Kidney (tissue), 13 donors: ENCODE measurements at regions not wholly inside any gene's neighbourhood (a gene's known extent, or its start where the extent isn't known, plus 50 kb on each side); places are given as distances from the start of the nearest gene placed in this dataset.

Source experiments
- DNase-seq, 5 donors: peaks; one replicate each; pipeline ENCODE4 v3.0.0-alpha.2; 2013 to 2020
- FAIRE-seq: peaks from 2 replicates; lab custom pipeline; 2012; peaks lifted over from hg19 to GRCh38; lab: Jason Lieb, UNC
- H3K27ac ChIP-seq, 2 donors: one replicate each; pipeline ENCODE4 v1.7.0; 2013; ENCODE audit warnings: low read depth in 2 of 2, low read length in 2 of 2, inconsistent platforms in 1 of 2
- H3K27me3 ChIP-seq: one replicate; pipeline ENCODE4 v1.7.1; 2013; ENCODE audit warnings: low read length, inconsistent platforms; ENCODE audit not compliant: control insufficient read depth, insufficient read depth
- H3K36me3 ChIP-seq, 3 donors: one replicate each; pipeline versions ENCODE4 v1.7.0 to v1.7.1; 2013; ENCODE audit warnings: low read length in 3 of 3, control low read depth in 1 of 3, inconsistent platforms in 1 of 3; ENCODE audit not compliant: insufficient read depth in 3 of 3, control insufficient read depth in 2 of 3
- H3K4me1 ChIP-seq, 3 donors: one replicate each; pipeline versions ENCODE4 v1.7.0 to v1.7.1; 2013; ENCODE audit warnings: low read length in 3 of 3, inconsistent platforms in 1 of 3, low read depth in 1 of 3; ENCODE audit not compliant: control insufficient read depth in 2 of 3, insufficient read depth in 2 of 3
- H3K4me3 ChIP-seq, 3 donors: one replicate each; pipeline versions ENCODE4 v1.7.0 to v1.8.1; 2013; ENCODE audit warnings: low read length in 3 of 3, control low read depth in 1 of 3, inconsistent platforms in 1 of 3
- H3K9ac ChIP-seq, 3 donors: one replicate each; pipeline versions ENCODE4 v1.7.0 to v1.7.1; 2013; ENCODE audit warnings: low read length in 3 of 3, control low read depth in 1 of 3, inconsistent platforms in 1 of 3
- H3K9me3 ChIP-seq, 3 donors: one replicate each; pipeline versions ENCODE4 v1.7.0 to v1.7.1; 2013; ENCODE audit warnings: low read length in 3 of 3, control low read depth in 1 of 3, inconsistent platforms in 1 of 3; ENCODE audit not compliant: control insufficient read depth in 2 of 3, insufficient read depth in 1 of 3
- intact Hi-C: fragments of 100-400 bp; cut with DNase I; formaldehyde crosslinking; loops from one replicate; pipeline ENCODE4 v1.11.1; 2022
- TF ChIP-seq, protein P1 (sequence below): IDR thresholded peaks from 3 replicates; pipeline ENCODE4 v1.5.1; 2012; ENCODE audit warnings: mild to moderate bottlenecking, moderate library complexity, borderline replicate concordance; ENCODE audit not compliant: insufficient read depth; ENCODE audit errors: extremely low read depth
- donor health status: control.
- donor health status: control.
- donor health status: control.
- donor health status: control.
- donor health status: control.
- donor health status: DM: yes; HTN: yes; CAD: no.
- donor health status: Normal renal cell carcinoma (clear cell type).

DNA sequence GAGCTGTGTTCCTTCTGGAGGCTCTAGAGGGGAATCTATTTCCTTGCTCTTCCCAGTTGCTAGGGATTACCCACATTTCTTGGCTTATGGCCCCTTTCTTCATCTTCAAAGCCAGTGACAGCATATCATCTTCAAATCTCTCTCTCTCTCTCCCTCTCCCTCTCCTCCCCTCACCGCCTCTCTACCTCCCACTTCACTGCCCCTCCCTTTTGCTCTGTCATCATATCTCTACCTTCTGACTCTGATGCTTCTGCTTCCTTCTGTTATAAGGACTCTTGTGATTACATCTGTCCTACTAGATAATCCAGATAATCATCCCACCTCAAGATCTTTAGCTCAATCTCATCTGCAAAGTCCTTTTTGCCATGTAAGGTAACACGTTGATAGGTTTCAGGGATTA lies 93.1 kb upstream of the TEX13D start:
- no peak overlapping the region for H3K9ac ChIP-seq
- no peaks in the 10 kb centered on the region for H3K9me3 ChIP-seq
- H3K36me3 ChIP-seq: no peaks in the 10 kb centered on the region
- FAIRE-seq (no peak), DNase-seq (no peak)
- intact Hi-C loops: no loop called here
- no peaks in the 10 kb centered on the region for H3K4me1 ChIP-seq
- H3K27me3 ChIP-seq: peaks cover 2% of the 10 kb centered on the region
- H3K4me3 ChIP-seq: no peak overlapping the region
- no peak overlapping the region for H3K27ac ChIP-seq
- TF ChIP-seq, protein P1, sequence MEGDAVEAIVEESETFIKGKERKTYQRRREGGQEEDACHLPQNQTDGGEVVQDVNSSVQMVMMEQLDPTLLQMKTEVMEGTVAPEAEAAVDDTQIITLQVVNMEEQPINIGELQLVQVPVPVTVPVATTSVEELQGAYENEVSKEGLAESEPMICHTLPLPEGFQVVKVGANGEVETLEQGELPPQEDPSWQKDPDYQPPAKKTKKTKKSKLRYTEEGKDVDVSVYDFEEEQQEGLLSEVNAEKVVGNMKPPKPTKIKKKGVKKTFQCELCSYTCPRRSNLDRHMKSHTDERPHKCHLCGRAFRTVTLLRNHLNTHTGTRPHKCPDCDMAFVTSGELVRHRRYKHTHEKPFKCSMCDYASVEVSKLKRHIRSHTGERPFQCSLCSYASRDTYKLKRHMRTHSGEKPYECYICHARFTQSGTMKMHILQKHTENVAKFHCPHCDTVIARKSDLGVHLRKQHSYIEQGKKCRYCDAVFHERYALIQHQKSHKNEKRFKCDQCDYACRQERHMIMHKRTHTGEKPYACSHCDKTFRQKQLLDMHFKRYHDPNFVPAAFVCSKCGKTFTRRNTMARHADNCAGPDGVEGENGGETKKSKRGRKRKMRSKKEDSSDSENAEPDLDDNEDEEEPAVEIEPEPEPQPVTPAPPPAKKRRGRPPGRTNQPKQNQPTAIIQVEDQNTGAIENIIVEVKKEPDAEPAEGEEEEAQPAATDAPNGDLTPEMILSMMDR: no peak

DNA sequence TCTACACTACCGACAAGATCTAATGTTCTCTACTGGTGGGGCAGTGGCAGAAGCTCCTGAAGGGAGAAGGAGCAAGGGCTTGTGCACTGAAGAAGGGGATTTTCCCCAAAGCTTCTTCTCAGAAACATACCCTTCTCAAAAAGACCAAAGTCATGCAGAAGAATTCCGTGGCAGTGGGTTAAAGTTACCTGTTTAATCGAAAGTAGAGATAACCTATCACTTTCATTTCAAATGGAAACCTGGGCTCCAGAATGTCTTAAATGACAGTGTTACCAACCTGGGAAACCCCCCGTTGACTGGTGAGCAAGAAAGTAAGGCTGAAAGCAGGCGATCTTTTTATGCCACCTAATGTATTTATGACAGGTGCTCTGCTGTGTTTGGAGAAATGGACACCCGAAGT lies 92.5 kb upstream of the TEX13D start:
- Histone ChIP-seq H3K27me3 (peaks cover 2% of the 10 kb centered on the region), H3K27ac (no peak overlapping the region), H3K36me3 (no peaks in the 10 kb centered on the region), H3K4me1 (no peaks in the 10 kb centered on the region), H3K9ac (no peak overlapping the region), H3K4me3 (no peak overlapping the region), H3K9me3 (no peaks in the 10 kb centered on the region)
- DNase-seq (no peak), FAIRE-seq (no peak)
- TF ChIP-seq, protein P1: no peak
- intact Hi-C loops: no loop called here

DNA sequence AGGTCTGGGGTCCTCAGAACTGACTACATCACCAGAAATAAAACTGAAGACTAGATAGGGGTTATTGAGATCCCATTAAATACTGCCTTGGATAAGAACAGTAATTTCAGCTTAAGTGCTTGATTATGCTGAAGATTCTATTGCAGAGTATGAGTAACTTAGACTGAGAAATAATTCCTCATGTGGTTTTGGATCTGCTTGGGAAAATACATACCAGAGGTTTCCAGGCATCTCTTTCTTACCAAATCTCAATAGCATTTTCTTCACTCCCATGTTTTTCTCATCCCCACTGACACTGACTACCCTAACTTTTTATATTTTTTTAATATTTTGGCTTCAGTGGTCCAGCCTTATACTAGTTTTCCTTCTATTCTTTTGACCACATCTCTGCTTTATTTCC lies 92.0 kb upstream of the TEX13D start:
- H3K9ac ChIP-seq: no peak overlapping the region
- intact Hi-C loops: no loop called here
- DNase-seq (no peak), FAIRE-seq (no peak)
- no peak overlapping the region for H3K4me3 ChIP-seq
- TF ChIP-seq, protein P1: no peak
- H3K36me3 ChIP-seq: no peaks in the 10 kb centered on the region
- H3K9me3 ChIP-seq: no peaks in the 10 kb centered on the region
- H3K27ac ChIP-seq: no peak overlapping the region
- no peaks in the 10 kb centered on the region for H3K4me1 ChIP-seq
- H3K27me3 ChIP-seq: peaks cover 2% of the 10 kb centered on the region

DNA sequence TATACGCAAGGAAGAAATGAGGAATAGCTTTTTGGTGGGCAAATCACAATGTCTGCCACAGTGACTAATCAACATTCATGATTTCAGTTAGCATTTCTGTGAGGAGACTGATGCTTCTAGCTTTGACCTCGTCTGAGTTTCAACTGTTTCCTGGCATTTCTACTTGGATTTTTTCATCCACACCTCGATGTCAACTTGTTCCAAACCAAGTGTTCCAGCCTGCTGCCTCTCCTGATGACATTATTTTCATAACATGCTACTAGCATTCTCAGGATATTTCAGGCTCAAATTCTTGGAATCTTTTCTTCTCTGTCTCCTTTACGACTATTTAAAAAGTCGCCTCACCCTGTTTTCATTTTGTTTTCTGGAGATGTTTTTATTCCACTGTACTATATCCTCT lies 90.3 kb upstream of the TEX13D start:
- H3K4me1 ChIP-seq: no peaks in the 10 kb centered on the region
- no peaks in the 10 kb centered on the region for H3K36me3 ChIP-seq
- DNase-seq: no peak
- TF ChIP-seq, protein P1: no peak
- H3K27ac ChIP-seq: no peak overlapping the region
- H3K27me3 ChIP-seq: peaks cover 2% of the 10 kb centered on the region
- intact Hi-C loops: no loop called here
- H3K9me3 ChIP-seq: no peaks in the 10 kb centered on the region
- FAIRE-seq: no peak
- no peak overlapping the region for H3K9ac ChIP-seq
- no peak overlapping the region for H3K4me3 ChIP-seq
